Parathyroid adenoma (tissue), 2 donors: ENCODE measurements at regions not wholly inside any gene's neighbourhood (a gene's known extent, or its start where the extent isn't known, plus 50 kb on each side); places are given as distances from the start of the nearest gene placed in this dataset.

Source experiments
- H2AFZ ChIP-seq: fragments of 300-600 bp; sonication (generic); one replicate; pipeline ENCODE4 v1.7.0; 2017; ENCODE audit warnings: antibody characterized with exemption, mild to moderate bottlenecking
- H3K27ac ChIP-seq: fragments of 300-600 bp; sonication (generic); one replicate; pipeline ENCODE4 v1.7.0; 2017
- H3K27me3 ChIP-seq: fragments of 300-600 bp; sonication (generic); one replicate; pipeline ENCODE4 v1.7.0; 2017; ENCODE audit warnings: low read length; ENCODE audit not compliant: control insufficient read depth, insufficient read depth
- H3K36me3 ChIP-seq: fragments of 300-600 bp; sonication (generic); one replicate; pipeline ENCODE4 v1.7.0; 2017; ENCODE audit warnings: low read length; ENCODE audit not compliant: control insufficient read depth, insufficient read depth
- H3K4me1 ChIP-seq: fragments of 300-600 bp; sonication (generic); one replicate; pipeline ENCODE4 v1.7.0; 2017; ENCODE audit warnings: control low read depth
- H3K4me2 ChIP-seq: fragments of 300-600 bp; sonication (generic); one replicate; pipeline ENCODE4 v1.7.0; 2017; ENCODE audit warnings: low read length
- H3K4me3 ChIP-seq: fragments of 300-600 bp; sonication (generic); one replicate; pipeline ENCODE4 v1.7.0; 2017; ENCODE audit warnings: low read depth, low read length
- H3K79me2 ChIP-seq: fragments of 300-600 bp; sonication (generic); one replicate; pipeline ENCODE4 v1.7.0; 2017; ENCODE audit warnings: control low read depth
- H3K9ac ChIP-seq: fragments of 300-600 bp; sonication (generic); one replicate; pipeline ENCODE4 v1.7.0; 2017; ENCODE audit warnings: mild to moderate bottlenecking
- H3K9me3 ChIP-seq: fragments of 300-600 bp; sonication (generic); one replicate; pipeline ENCODE4 v1.7.0; 2017; ENCODE audit warnings: low read length; ENCODE audit not compliant: control insufficient read depth
- CTCF ChIP-seq: fragments of 300-600 bp; sonication (generic); IDR thresholded peaks from one replicate; pipeline ENCODE4 v1.7.0; 2017; ENCODE audit warnings: antibody characterized with exemption, mild to moderate bottlenecking
- donor health status: primary hyperparathyroidism.

GRCh38 chr5:153187503-153187902 is 303.0 kb upstream of the GRIA1 start:
- no peaks in the 10 kb centered on the region for H3K27me3 ChIP-seq
- H3K36me3 ChIP-seq, result no peaks in the 10 kb centered on the region
- no peak overlapping the region for H3K27ac ChIP-seq
- H3K9me3 ChIP-seq, result no peaks in the 10 kb centered on the region
- H3K4me2 ChIP-seq, result no peak overlapping the region
- TF ChIP-seq CTCF, result no peak
- no peaks in the 10 kb centered on the region for H3K4me1 ChIP-seq
- no peak overlapping the region for H3K4me3 ChIP-seq
- no peak overlapping the region for H2AFZ ChIP-seq
- H3K9ac ChIP-seq, result no peak overlapping the region
- no peaks in the 10 kb centered on the region for H3K79me2 ChIP-seq

DNA sequence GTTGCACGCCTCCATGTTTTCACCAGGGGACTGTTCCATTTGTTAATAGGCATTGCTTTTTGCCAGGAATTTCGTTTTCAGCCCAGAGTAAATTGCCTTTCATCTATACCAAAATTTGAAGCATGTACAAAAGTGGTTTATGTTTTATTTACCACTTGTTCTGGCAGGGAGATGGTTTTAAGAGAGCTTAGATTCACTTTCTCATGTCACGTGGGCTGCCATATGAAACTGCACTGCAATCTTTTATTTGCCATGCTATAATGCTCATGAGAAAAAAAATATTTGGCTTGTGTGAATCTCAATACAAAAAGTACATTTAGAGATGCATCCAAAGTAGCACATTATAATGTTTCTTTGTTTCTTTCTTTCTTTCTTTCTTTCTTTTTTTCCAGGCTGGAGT is 284.1 kb upstream of the GRIA1 start:
- H3K27ac ChIP-seq, result no peak overlapping the region

DNA sequence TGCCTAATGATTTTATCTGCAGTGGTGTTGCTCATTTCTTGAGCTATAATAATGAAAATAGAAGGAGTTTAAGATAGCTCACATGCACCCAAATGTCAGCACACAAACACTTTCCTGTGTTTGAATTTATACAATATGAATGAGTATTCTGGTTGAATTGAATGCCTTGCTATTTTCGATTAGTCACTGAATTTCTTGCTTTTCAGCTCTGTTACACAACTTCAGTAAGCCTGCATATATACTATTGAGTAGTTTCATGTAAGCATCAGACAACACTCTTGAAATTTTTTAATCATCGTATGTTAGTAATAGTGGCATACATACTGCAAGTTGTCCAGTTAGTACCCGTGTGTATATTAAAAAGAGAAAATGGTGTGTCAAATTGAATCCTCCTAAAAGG is 281.5 kb upstream of the GRIA1 start:
- H3K4me2 ChIP-seq, result no peak overlapping the region

More for the DNA sequence above, 284.1 kb upstream of the GRIA1 start:
- Histone ChIP-seq H3K79me2 (no peaks in the 10 kb centered on the region), H3K27me3 (no peaks in the 10 kb centered on the region), H3K9ac (no peak overlapping the region), H2AFZ (no peak overlapping the region), H3K4me3 (no peak overlapping the region), H3K36me3 (no peaks in the 10 kb centered on the region), H3K9me3 (no peaks in the 10 kb centered on the region), H3K4me1 (no peaks in the 10 kb centered on the region), H3K4me2 (no peak overlapping the region)
- TF ChIP-seq CTCF, result no peak

GRCh38 chr5:153209687-153210086 is 280.8 kb upstream of the GRIA1 start:
- no peak overlapping the region for H3K27ac ChIP-seq
- H3K4me2 ChIP-seq, result no peak overlapping the region
- no peak overlapping the region for H2AFZ ChIP-seq
- no peaks in the 10 kb centered on the region for H3K27me3 ChIP-seq
- TF ChIP-seq CTCF, result no peak
- no peak overlapping the region for H3K9ac ChIP-seq
- no peaks in the 10 kb centered on the region for H3K9me3 ChIP-seq
- no peak overlapping the region for H3K4me3 ChIP-seq
- H3K36me3 ChIP-seq, result no peaks in the 10 kb centered on the region
- no peaks in the 10 kb centered on the region for H3K4me1 ChIP-seq
- no peaks in the 10 kb centered on the region for H3K79me2 ChIP-seq

More for the DNA sequence above, 281.5 kb upstream of the GRIA1 start:
- no peaks in the 10 kb centered on the region for H3K79me2 ChIP-seq
- no peaks in the 10 kb centered on the region for H3K4me1 ChIP-seq
- H3K9ac ChIP-seq, result no peak overlapping the region
- no peak overlapping the region for H3K4me3 ChIP-seq
- no peak overlapping the region for H2AFZ ChIP-seq
- H3K36me3 ChIP-seq, result no peaks in the 10 kb centered on the region
- no peaks in the 10 kb centered on the region for H3K9me3 ChIP-seq
- H3K27me3 ChIP-seq, result no peaks in the 10 kb centered on the region
- no peak overlapping the region for H3K27ac ChIP-seq
- no peak for TF ChIP-seq CTCF

- no peak overlapping the region for H3K4me2 ChIP-seq
- no peaks in the 10 kb centered on the region for H3K4me1 ChIP-seq
- no peaks in the 10 kb centered on the region for H3K79me2 ChIP-seq
- H3K9me3 ChIP-seq, result no peaks in the 10 kb centered on the region
- no peak for TF ChIP-seq CTCF
- no peak overlapping the region for H3K27ac ChIP-seq
- no peak overlapping the region for H3K9ac ChIP-seq
- no peak overlapping the region for H2AFZ ChIP-seq
- no peak overlapping the region for H3K4me3 ChIP-seq
- no peaks in the 10 kb centered on the region for H3K27me3 ChIP-seq
- no peaks in the 10 kb centered on the region for H3K36me3 ChIP-seq
These were observed 279.4 kb upstream of the GRIA1 start for GRCh38 chr5:153211076-153211475.
